ENCODE measurements at regions not wholly inside any gene's neighbourhood (a gene's known extent, or its start where the extent isn't known, plus 50 kb on each side); places are given as distances from the start of the nearest gene placed in this dataset.

- no peak for DNase-seq (ENCODE audit: low read depth)
Measured at GRCh38 chr4:1542516-1543320, 136.5 kb upstream of the NKX1-1 start.

GRCh38 chr4:1542226-1542490 is 135.9 kb upstream of the NKX1-1 start:
- no peak for DNase-seq (ENCODE audit: low read depth)

- DNase-seq (ENCODE audit: low read depth) = no peak
Measured at GRCh38 chr4:1541449-1542225, 135.4 kb upstream of the NKX1-1 start.

- DNase-seq (ENCODE audit: low read depth) = no peak
Measured at GRCh38 chr4:1540601-1541375, 134.5 kb upstream of the NKX1-1 start.

- DNase-seq (ENCODE audit: low read depth) = no peak
Measured at GRCh38 chr4:1539859-1540600, 133.8 kb upstream of the NKX1-1 start.

- no peak for DNase-seq (ENCODE audit: low read depth)
Measured at GRCh38 chr4:1538941-1539772, 132.9 kb upstream of the NKX1-1 start.

- DNase-seq (ENCODE audit: low read depth) = no peak
Measured at GRCh38 chr4:1538096-1538410, 131.8 kb upstream of the NKX1-1 start.

- DNase-seq (ENCODE audit: low read depth) = no peak
Measured at GRCh38 chr4:1537410-1538095, 131.3 kb upstream of the NKX1-1 start.

- DNase-seq (ENCODE audit: low read depth) = no peak
Measured at GRCh38 chr4:1536579-1537409, 130.6 kb upstream of the NKX1-1 start.

- no peak for DNase-seq (ENCODE audit: low read depth)
Measured at GRCh38 chr4:1535926-1536578, 129.8 kb upstream of the NKX1-1 start.

- no peak for DNase-seq (ENCODE audit: low read depth)
Measured at GRCh38 chr4:1534876-1535526, 128.8 kb upstream of the NKX1-1 start.

- DNase-seq (ENCODE audit: low read depth) = no peak
Measured at GRCh38 chr4:1534095-1534872, 128.0 kb upstream of the NKX1-1 start.

GRCh38 chr4:1533501-1534064 is 127.3 kb upstream of the NKX1-1 start:
- no peak for DNase-seq (ENCODE audit: low read depth)

- DNase-seq (ENCODE audit: low read depth) = no peak
Measured at GRCh38 chr4:1532549-1533395, 126.5 kb upstream of the NKX1-1 start.

- no peak for DNase-seq (ENCODE audit: low read depth)
Measured at GRCh38 chr4:1531683-1532548, 125.7 kb upstream of the NKX1-1 start.

- DNase-seq (ENCODE audit: low read depth) = no peak
Measured at GRCh38 chr4:1530356-1530755, 124.1 kb upstream of the NKX1-1 start.
